T47D (cell line): ENCODE measurements at regions not wholly inside any gene's neighbourhood (a gene's known extent, or its start where the extent isn't known, plus 50 kb on each side); places are given as distances from the start of the nearest gene placed in this dataset.
A peak's percentile ranks its signal among the peaks of the same experiment; 100 is the strongest.
"Not testable (repeated sequence)": the region's sequence is repeated elsewhere in the genome, so short reads cannot be mapped to it uniquely, and the experiment has no call there.

ENCODE experiments used
- DNase-seq, 2 experiments: peaks; one replicate each; pipeline versions ENCODE4 v3.0.0 to v3.0.0-alpha.2; 2011 to 2012; ENCODE audit warnings: low read depth in 1 of 2, low spot score in 1 of 2
- JUND ChIP-seq: IDR thresholded peaks from 2 replicates; pipeline ENCODE4 v1.6.1; 2012; ENCODE audit warnings: low read depth
- in situ Hi-C: cut with HindIII; loops from 2 replicates; pipeline ENCODE4 v1.10.0; 2016; ENCODE audit warnings: low sequenced_read_pairs, low pct_unique_long_range_greater_than_20kb

DNA sequence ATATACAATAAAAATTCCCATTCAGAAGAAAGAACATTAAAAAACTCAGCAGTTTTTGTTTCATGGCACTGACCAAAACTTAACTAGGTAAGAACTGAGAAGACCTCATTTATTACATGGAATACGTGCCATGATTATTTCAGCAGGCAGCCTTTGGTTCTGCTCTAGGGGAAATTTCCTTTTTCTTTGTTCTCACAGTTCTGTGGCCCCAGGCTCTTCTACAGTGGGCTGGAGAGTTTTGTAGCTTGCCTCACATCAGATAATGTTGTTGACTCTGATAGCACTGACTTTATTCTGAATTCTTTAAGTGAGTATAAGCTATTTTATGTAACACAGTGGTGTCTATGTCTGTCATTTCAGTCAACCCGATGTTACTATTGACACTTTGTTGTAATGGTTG lies 844.3 kb downstream of the TBC1D32 start:
- no peak for TF ChIP-seq JUND
- in situ Hi-C loops, result no loop called here

DNA sequence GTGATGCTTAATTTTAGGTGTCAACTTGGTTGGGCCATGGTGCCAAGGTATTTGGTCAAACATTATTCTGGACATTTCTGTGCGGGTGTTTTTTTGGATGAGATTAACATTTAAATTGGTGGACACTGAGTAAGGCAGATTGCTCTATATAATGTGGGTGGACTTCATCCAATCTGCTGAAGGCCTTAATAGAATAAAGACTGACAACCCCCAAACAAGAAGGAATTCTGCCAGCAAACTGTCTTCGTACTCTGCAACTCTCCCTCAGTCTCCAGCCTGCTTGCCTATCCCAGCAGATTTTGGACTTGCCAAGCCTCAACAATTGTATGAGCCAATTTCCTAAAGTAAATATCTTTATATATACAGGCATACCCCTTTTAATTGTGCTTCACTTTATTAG lies 850.1 kb downstream of the TBC1D32 start:
- in situ Hi-C loops, result no loop called here
- no peak for DNase-seq

More for the DNA sequence above, 844.3 kb downstream of the TBC1D32 start:
- no peak for DNase-seq

GRCh38 chr6:120478650-120479049 lies 855.6 kb downstream of the TBC1D32 start:
- in situ Hi-C loops, result no loop called here
- no peak for TF ChIP-seq JUND
- DNase-seq, result no peak

More for the DNA sequence above, 850.1 kb downstream of the TBC1D32 start:
- no peak for TF ChIP-seq JUND

DNA sequence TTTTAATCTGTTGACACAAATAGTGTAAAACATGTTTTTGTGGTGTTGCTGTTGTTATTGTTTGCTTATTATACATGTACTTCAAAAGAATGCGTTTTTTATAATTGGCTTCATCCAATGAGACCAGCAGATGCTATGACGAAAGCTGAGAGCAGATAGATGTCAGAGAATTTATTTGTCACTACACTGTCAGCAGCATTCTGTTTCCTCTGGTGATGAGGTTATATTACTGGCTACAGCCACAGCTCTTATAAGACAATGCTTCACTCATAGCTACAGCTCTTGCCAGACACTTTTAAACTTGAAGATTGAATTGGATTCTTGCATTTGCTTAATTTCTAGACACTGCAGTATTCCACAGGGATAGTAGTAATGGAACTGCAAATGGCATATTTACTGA lies 860.5 kb downstream of the TBC1D32 start:
- in situ Hi-C loops, result no loop called here
- DNase-seq, result no peak
- TF ChIP-seq JUND, result no peak

DNA sequence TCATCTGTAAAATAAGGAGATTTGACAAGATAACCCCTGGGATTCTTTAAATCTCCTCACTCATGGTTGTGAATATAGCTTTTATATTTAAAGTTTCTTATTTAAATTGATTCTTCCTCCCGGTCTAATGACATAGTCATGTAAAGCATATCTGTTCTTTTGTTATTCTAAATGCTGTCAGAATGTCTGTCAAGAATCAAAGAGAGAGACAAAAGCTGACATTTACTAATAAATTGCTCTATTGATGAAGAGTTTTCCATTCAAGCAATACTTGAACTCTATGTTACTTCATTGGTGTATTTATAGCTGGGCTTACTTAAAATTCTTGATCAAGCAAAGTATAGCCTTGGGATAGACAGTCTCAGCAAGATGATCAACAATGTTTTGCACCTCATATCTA lies 865.8 kb downstream of the TBC1D32 start:
- no peak for TF ChIP-seq JUND
- no peak for DNase-seq
- in situ Hi-C loops, result no loop called here

DNA sequence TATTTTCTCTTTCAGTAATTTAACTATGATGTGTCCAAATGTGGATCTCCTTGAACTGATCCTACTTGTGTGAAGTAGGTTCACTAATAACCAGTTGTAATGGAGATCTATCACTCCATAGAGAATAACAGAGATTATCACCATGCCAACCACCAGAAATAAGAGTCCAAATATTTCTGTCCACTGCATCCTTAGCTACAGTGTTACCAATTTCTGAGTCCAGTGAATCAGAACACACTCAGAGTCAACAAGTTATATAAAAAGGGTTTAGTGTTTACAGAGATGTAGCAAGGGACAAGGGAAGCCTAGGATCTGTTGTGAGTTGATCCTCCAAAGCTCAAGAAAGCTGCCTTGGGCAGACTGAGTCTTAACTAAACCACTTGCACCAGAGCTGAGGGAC lies 882.8 kb downstream of the TBC1D32 start:
- in situ Hi-C loops, result no loop called here
- TF ChIP-seq JUND, result no peak
- no peak for DNase-seq

GRCh38 chr6:120447605-120448004 lies 886.7 kb downstream of the TBC1D32 start:
- TF ChIP-seq JUND, result no peak
- in situ Hi-C loops, result no loop called here
- DNase-seq, result no peak

DNA sequence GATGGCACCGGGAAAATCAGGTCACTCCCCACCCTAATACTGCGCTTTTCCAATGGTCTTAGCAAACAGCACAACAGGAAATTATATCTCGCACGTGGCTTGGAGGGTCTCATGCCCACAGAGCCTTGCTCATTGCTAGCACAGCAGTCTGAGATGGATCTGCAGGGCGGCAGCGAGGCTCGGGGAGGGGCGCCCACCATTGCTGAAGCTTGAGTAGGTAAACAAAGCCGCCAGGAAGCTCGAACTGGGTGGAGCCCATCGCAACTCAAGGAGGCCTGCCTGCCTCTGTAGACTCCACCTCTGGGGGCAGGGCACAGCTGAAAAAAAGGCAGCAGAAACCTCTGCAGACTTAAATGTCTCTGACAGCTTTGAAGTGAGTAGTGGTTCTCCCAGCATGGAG lies 901.4 kb downstream of the TBC1D32 start:
- DNase-seq, in situ Hi-C loops: not testable (repeated sequence)

GRCh38 chr6:120431841-120432240 lies 902.4 kb downstream of the TBC1D32 start:
- DNase-seq, result no peak
- in situ Hi-C loops, result no loop called here
- no peak for TF ChIP-seq JUND

- in situ Hi-C loops, result no loop called here
Observed at GRCh38 chr6:120411394-120411793, 922.9 kb downstream of the TBC1D32 start.

DNA sequence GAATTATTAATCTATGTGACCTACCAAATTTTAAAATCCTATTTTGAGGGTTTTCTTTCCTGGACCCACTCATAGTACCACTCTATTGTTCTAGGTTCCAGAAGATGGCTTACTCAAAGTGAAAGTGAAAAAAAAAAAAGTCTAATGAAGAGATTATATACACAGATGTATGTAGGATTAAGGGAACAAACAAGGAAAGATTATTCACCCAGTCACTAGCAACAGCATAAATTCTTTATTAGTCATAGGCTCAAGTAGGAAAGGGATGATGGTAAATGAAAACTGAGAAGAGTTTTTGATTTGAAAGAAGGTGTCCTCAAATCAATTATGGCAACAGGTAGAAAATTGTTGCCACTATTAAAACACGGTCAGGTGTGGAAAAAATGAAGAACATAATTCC lies 923.7 kb downstream of the TBC1D32 start:
- in situ Hi-C loops, result no loop called here
- no peak for DNase-seq
- no peak for TF ChIP-seq JUND

More at GRCh38 chr6:120411394-120411793, 922.9 kb downstream of the TBC1D32 start:
- TF ChIP-seq JUND, result no peak
- DNase-seq, result no peak

- in situ Hi-C loops, result no loop called here
- DNase-seq, result no peak
- TF ChIP-seq JUND, result no peak
Observed at GRCh38 chr6:120407696-120408095, 926.6 kb downstream of the TBC1D32 start.

- no peak for TF ChIP-seq JUND
- in situ Hi-C loops, result no loop called here
- DNase-seq, result peak in 1 of 2 experiments; percentile 38
Observed at GRCh38 chr6:120405947-120406346, 928.3 kb downstream of the TBC1D32 start.

DNA sequence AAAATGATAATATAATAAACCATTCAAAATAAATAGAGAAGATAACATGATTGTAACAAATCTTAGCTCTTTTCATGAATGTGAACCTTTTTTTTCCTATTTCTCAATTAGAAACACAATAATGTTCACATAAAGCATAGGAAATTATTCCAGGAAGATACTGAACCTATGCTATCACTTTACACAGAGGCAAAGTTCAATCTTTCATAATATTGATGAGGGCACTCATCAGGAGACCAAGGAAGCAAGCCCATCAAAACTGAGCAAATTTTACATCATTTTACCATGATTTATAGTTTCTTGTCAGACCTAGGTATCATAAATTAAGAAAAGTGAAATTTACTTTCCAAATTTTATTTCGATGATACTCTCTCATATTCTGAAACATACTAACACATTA lies 938.5 kb downstream of the TBC1D32 start:
- no peak for TF ChIP-seq JUND
- DNase-seq, result no peak
- in situ Hi-C loops, result no loop called here
